ENCODE measurements at regions not wholly inside any gene's neighbourhood (a gene's known extent, or its start where the extent isn't known, plus 50 kb on each side); places are given as distances from the start of the nearest gene placed in this dataset.

GRCh38 chr19:30216453-30216852 lies 155.7 kb upstream of the ZNF536 start (continued):
- no peak for TF ChIP-seq RFX5 (IDR thresholded peaks at IDR 0.05; ENCODE audit: borderline replicate concordance, low read depth, low read length)
- no peak for TF ChIP-seq JUND (IDR thresholded peaks at IDR 0.05; ENCODE audit: low read length)
- no peak for TF ChIP-seq EGR1 (IDR thresholded peaks at IDR 0.05; ENCODE audit: borderline replicate concordance, low read depth, low read length)
- TF ChIP-seq RNF2 (IDR thresholded peaks at IDR 0.05; ENCODE audit: borderline replicate concordance, low read depth, low read length, missing control alignments, poor library complexity, severe bottlenecking), result no peak
- TF ChIP-seq ZNF274 (IDR thresholded peaks at IDR 0.05; ENCODE audit: borderline replicate concordance, extremely low read depth, low read length), result no peak
- no peak for TF ChIP-seq KDM4A (IDR thresholded peaks at IDR 0.05; ENCODE audit: low read depth, low read length, severe bottlenecking)
- no peak for TF ChIP-seq POLR2AphosphoS5 (IDR thresholded peaks at IDR 0.05; ENCODE audit: low read depth, low read length)

Data from H1 (cell line).